HG03159 (cell line): ENCODE measurements at regions not wholly inside any gene's neighbourhood (a gene's known extent, or its start where the extent isn't known, plus 50 kb on each side); places are given as distances from the start of the nearest gene placed in this dataset.

Experiments used
- ATAC-seq: cut with Tn5 transposase; IDR thresholded peaks from one replicate; pipeline ENCODE4 v1.9.1; 2021; ENCODE audit warnings: mild to moderate bottlenecking, moderate library complexity; ENCODE audit not compliant: unreplicated experiment

- no peak for ATAC-seq
Measured at GRCh38 chr20:57882451-57883161, 172.8 kb upstream of the PMEPA1 start.

GRCh38 chr20:57881466-57882385, 171.9 kb upstream of the PMEPA1 start:
- ATAC-seq: no peak

- no peak for ATAC-seq
Measured at GRCh38 chr20:57880571-57880892, 170.7 kb upstream of the PMEPA1 start.

GRCh38 chr20:57879779-57880570, 170.2 kb upstream of the PMEPA1 start:
- ATAC-seq: no peak

- no peak for ATAC-seq
Measured at GRCh38 chr20:57879437-57879778, 169.6 kb upstream of the PMEPA1 start.

DNA sequence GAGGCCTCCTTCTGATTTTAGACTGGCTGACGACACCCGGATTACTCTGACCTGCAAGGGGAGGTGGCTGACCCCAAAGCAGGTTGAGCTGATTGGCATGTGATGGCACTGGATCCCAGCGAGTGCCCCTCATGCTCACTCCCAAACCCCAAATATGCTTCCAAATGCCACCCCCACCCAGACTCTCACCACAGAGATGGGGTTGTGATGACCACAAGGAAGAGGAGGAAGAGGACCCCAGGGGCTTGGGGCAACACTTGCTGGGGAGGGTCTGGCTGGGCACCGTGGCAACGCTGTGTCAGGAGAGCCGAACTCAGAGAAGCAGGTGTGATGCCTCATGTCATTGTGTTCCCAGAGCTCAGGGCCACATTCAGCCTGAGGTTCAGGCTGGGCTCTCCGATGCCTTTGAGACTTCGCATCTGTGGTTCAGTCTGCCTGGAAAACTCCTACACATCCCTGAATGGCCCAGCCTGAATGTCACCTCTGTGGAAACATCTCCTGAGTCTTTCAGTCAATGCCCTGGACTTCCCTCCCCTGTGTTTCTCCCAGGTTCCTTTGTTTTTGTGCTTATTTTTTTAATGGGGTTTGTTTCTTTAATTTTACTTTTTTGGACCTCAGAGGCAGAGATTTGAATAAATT, 169.1 kb upstream of the PMEPA1 start:
- ATAC-seq: no peak

DNA sequence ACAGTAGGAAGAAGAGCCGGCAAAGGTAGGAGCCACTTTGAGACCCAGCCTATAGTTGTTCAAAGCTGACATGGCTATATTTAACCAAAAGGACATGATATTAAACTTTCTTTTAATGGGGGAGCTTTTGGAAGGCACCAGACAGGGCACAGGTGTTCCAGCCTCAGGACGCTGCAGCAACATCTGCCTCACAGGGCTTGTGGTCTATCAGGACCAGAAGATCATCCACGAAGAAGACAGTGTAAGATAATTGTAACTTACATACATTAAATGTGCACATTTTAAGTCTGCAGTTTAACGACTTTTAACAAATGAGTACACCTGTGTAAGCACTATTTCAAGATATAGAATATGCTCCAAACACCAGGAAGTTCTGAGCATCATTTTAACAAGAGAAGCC, 168.2 kb upstream of the PMEPA1 start:
- no peak for ATAC-seq

DNA sequence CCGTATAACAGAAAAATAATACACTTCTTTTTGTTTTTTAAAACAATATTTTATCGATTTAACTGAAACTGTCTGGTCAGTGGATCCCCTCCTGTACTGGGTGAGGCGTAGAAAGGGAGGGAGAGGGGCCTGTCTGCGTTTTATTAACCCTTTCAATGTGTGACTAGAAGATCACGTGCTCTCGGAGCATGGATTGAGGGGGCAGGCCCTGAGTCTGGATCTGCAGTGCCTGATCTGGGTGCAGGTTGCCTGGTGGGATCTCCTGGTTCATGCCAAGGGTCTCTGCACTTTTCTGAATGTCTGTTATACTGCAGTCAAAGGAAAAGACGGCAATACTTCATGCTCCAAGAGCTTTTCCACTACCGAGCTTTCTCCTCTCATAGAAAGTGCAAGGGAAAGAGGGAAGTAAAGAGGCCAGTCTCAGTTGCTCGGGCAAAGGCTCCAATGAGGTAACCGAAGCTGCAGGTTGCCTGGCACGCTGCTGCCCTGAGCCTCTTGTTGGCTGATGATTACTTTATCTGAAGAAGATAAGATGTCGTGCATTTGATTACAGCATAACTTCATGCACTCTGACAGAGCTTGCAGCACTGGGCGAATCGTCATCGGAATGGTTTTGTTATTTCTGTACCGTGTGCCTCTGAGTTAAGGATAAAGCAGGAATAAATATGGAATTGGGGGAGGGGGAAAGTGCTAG, 167.5 kb upstream of the PMEPA1 start:
- ATAC-seq: no peak

GRCh38 chr20:57876163-57876562, 166.3 kb upstream of the PMEPA1 start:
- no peak for ATAC-seq

DNA sequence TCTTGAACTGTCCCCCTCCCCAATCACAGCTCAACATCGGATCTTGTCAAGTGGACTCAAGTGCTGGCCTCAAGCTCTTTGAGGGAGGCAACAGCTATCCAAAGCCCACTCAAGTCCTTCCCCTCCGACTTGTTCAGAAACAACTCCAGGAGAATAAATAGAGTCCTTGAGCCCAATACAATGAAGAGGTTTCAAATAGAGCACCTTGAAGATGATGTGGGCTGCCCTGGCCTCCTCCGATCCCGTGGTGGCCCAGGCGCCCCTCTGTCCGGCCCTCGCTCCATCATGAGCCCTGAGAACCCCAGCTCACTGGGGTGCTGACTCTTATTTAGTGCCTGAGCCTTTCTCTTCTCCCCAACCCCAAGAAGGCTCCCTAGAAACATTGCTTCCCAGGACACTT, 164.3 kb upstream of the PMEPA1 start:
- ATAC-seq: no peak

GRCh38 chr20:57872816-57873409, 163.1 kb upstream of the PMEPA1 start:
- no peak for ATAC-seq

- no peak for ATAC-seq
Measured at GRCh38 chr20:57871237-57871632, 161.4 kb upstream of the PMEPA1 start.

GRCh38 chr20:57870597-57871236, 160.9 kb upstream of the PMEPA1 start:
- no peak for ATAC-seq

GRCh38 chr20:57869951-57870315, 160.1 kb upstream of the PMEPA1 start:
- ATAC-seq: no peak

- no peak for ATAC-seq
Measured at GRCh38 chr20:57869291-57869950, 159.6 kb upstream of the PMEPA1 start.

GRCh38 chr20:57868310-57868709, 158.5 kb upstream of the PMEPA1 start:
- no peak for ATAC-seq

DNA sequence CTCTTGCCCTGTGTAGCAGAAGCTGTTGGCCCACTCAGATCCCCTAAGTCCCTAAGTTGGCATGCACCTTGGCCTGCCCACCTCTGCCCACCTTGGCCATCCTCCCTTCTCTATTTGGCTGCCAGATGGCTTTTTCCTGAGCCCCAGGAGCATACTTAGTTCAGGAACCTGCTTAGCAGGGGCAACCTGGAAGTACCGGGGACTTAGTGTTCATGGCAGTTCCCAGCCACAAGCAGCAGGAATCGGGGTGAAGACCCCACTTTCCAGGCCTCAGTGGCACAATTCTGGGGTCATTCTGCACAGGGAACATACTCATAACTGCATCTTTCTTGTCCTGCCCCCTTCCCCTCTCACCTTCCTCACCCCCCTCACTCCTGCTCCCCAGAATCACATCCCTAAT, 158.0 kb upstream of the PMEPA1 start:
- ATAC-seq: no peak

DNA sequence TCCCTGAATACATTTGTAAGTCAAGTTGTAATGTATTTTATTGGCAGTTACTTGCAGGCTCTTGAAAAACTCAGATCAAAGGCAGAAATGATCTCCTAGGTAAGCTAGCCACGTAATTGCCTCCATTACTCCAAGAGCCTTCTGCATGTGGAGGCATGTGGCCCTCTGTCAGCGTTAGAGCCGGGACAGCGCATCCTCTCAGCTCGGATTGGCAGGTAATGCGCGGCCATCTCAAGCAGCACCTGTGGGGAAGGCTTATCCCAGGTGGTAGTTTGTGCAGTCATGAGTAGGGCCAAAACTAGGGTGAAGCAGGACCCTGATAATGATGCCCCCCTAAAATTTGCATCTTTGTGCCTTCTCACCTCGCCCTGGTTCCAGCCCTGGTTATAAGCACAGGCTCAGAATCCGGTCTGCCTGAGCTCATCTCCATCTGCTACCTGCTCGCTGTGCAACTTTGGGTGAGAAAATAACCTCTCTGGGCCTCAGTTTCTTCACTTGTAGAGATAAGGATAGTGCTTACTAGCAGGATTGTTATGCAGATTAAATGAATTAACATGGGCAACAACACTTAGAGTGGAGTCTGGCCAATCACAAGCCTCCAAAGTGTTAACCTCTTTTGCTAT, 157.5 kb upstream of the PMEPA1 start:
- ATAC-seq: no peak
